IMR-90 (cell line): ENCODE measurements at regions not wholly inside any gene's neighbourhood (a gene's known extent, or its start where the extent isn't known, plus 50 kb on each side); places are given as distances from the start of the nearest gene placed in this dataset.

Experiments used
- ATAC-seq: fragments of 200-7000 bp; cut with Tn5 transposase; 2 replicates; pipeline ENCODE4 v1.9.1; 2020; ENCODE audit warnings: low read depth, mild to moderate bottlenecking, moderate library complexity
- BruUV-seq: library from RNA; stranded (reverse); fragments of 400-500 nt; replicated peaks from 2 replicates; lab custom pipeline; 2021; lab: Mats Ljungman, UMichigan
- CTCF ChIA-PET: fragments of 300-600 bp; formaldehyde crosslinking; extraction: SDS; loops from one replicate; lab custom pipeline; 2021; ENCODE audit warnings: antibody characterized with exemption; lab: Yijun Ruan, JAX
- POLR2A ChIA-PET: fragments of 300-600 bp; sonication (Branson Sonifier 250); formaldehyde crosslinking; loops from one replicate; lab custom pipeline; 2022; ENCODE audit warnings: antibody characterized with exemption; ENCODE audit not compliant: unreplicated experiment; lab: Charles Lee
- DNase-seq: peaks from one replicate; pipeline ENCODE4 v3.0.0; 2013
- H2AFZ ChIP-seq: replicated peaks from 2 replicates; pipeline ENCODE3; 2013; ENCODE audit warnings: low read length, mild to moderate bottlenecking; ENCODE audit not compliant: poor library complexity
- H2AK5ac ChIP-seq: 2 replicates; pipeline ENCODE4 v1.6.1; 2013; ENCODE audit warnings: low read depth, low read length, inconsistent platforms
- H2AK9ac ChIP-seq: replicated peaks from 2 replicates; pipeline ENCODE3; 2013; ENCODE audit warnings: mild to moderate bottlenecking, low read depth, low read length, moderate library complexity; ENCODE audit not compliant: poor library complexity
- H2BK120ac ChIP-seq: 2 replicates; pipeline ENCODE4 v1.6.1; 2013; ENCODE audit warnings: low read depth, low read length, inconsistent platforms
- H2BK15ac ChIP-seq: 3 replicates; pipeline ENCODE4 v1.6.1; 2013; ENCODE audit warnings: low read depth, low read length, inconsistent platforms
- H2BK20ac ChIP-seq: 2 replicates; pipeline ENCODE4 v1.6.1; 2013; ENCODE audit warnings: low read depth, mild to moderate bottlenecking, inconsistent platforms, low read length, moderate library complexity
- H2BK5ac ChIP-seq: 2 replicates; pipeline ENCODE4 v1.6.1; 2013; ENCODE audit warnings: mild to moderate bottlenecking, low read depth, low read length, inconsistent platforms; ENCODE audit not compliant: poor library complexity, severe bottlenecking
- H3K14ac ChIP-seq: replicated peaks from 2 replicates; pipeline ENCODE4 v1.6.1; 2013; ENCODE audit warnings: low read depth, low read length, inconsistent platforms
- H3K18ac ChIP-seq: 2 replicates; pipeline ENCODE4 v1.6.1; 2013; ENCODE audit warnings: low read depth, low read length, control low read depth
- H3K23ac ChIP-seq: 2 replicates; pipeline ENCODE4 v1.6.1; 2013; ENCODE audit warnings: low read depth, low read length, inconsistent platforms
- H3K27ac ChIP-seq: 2 replicates; pipeline ENCODE4 v1.5.1; 2013; ENCODE audit warnings: mild to moderate bottlenecking, control low read depth, low read length; ENCODE audit not compliant: insufficient read depth
- H3K27me3 ChIP-seq: 2 replicates; pipeline ENCODE4 v1.6.1; 2013; ENCODE audit warnings: low read length; ENCODE audit not compliant: control insufficient read depth, insufficient read depth
- H3K36me3 ChIP-seq: 2 replicates; pipeline ENCODE4 v1.6.1; 2013; ENCODE audit warnings: low read length, mixed read lengths; ENCODE audit not compliant: control insufficient read depth, insufficient read depth
- H3K4ac ChIP-seq: 2 replicates; pipeline ENCODE4 v1.6.1; 2013; ENCODE audit warnings: low read depth, low read length, inconsistent platforms
- H3K4me1 ChIP-seq: 2 replicates; pipeline ENCODE4 v1.6.1; 2013; ENCODE audit warnings: low read length, mixed read lengths; ENCODE audit not compliant: control insufficient read depth, insufficient read depth
- H3K4me2 ChIP-seq: 2 replicates; pipeline ENCODE4 v1.6.1; 2013; ENCODE audit warnings: low read depth, mild to moderate bottlenecking, control low read depth, low read length, moderate library complexity
- H3K4me3 ChIP-seq: 2 replicates; pipeline ENCODE4 v1.5.1; 2013; ENCODE audit warnings: low read depth, mild to moderate bottlenecking, control low read depth, low read length, moderate library complexity; ENCODE audit not compliant: insufficient read depth
- H3K56ac ChIP-seq: 2 replicates; pipeline ENCODE4 v1.6.1; 2013; ENCODE audit warnings: low read length, inconsistent platforms; ENCODE audit not compliant: insufficient read depth; ENCODE audit errors: extremely low read depth
- H3K79me1 ChIP-seq, 2 experiments: 2 replicates each; pipeline ENCODE4 v1.6.1; 2013; ENCODE audit warnings: low read length in 2 of 2, inconsistent platforms in 1 of 2, low read depth in 1 of 2
- H3K9ac ChIP-seq: 2 replicates; pipeline ENCODE4 v1.6.1; 2013; ENCODE audit warnings: low read depth, low read length, control low read depth
- H3K9me1 ChIP-seq: 2 replicates; pipeline ENCODE4 v1.6.1; 2013; ENCODE audit warnings: low read length, inconsistent platforms; ENCODE audit not compliant: insufficient read depth
- H3K9me3 ChIP-seq: 2 replicates; pipeline ENCODE4 v1.6.1; 2013; ENCODE audit warnings: low read length; ENCODE audit not compliant: control insufficient read depth, insufficient read depth
- H4K20me1 ChIP-seq: 2 replicates; pipeline ENCODE4 v1.6.1; 2013; ENCODE audit warnings: low read length, inconsistent platforms; ENCODE audit not compliant: insufficient read depth
- H4K5ac ChIP-seq: 2 replicates; pipeline ENCODE4 v1.6.1; 2013; ENCODE audit warnings: mild to moderate bottlenecking, low read depth, low read length, control low read depth
- H4K8ac ChIP-seq, 2 experiments: 2 replicates each; pipeline ENCODE4 v1.6.1; 2013; ENCODE audit warnings: low read depth in 2 of 2, low read length in 2 of 2, control low read depth in 1 of 2, inconsistent platforms in 1 of 2
- H4K91ac ChIP-seq: 2 replicates; pipeline ENCODE4 v1.6.1; 2013; ENCODE audit warnings: low read depth, low read length, inconsistent platforms; ENCODE audit not compliant: insufficient read depth
- BHLHE40 ChIP-seq: fragments of 150-350 bp; IDR thresholded peaks from 2 replicates; pipeline ENCODE4 v1.6.1; 2016; ENCODE audit warnings: mild to moderate bottlenecking, low read depth, low read length
- CEBPB ChIP-seq: IDR thresholded peaks from 2 replicates; pipeline ENCODE4 v1.6.1; 2012; ENCODE audit warnings: low read depth, low read length, improper control_type of control experiment
- CHD1 ChIP-seq: IDR thresholded peaks from 2 replicates; pipeline ENCODE4 v1.6.1; 2012; ENCODE audit warnings: low read depth, low read length, improper control_type of control experiment
- CTCF ChIP-seq: conservative IDR thresholded peaks from 2 replicates; pipeline ENCODE4 v1.5.1; 2012; ENCODE audit warnings: mild to moderate bottlenecking, low read depth, low read length, improper control_type of control experiment
- ELK1 ChIP-seq: fragments of 150-350 bp; IDR thresholded peaks from 2 replicates; pipeline ENCODE4 v1.6.1; 2016; ENCODE audit warnings: low read depth, mild to moderate bottlenecking, low read length, moderate library complexity, borderline replicate concordance
- FOS ChIP-seq: fragments of 150-350 bp; IDR thresholded peaks from 2 replicates; pipeline ENCODE4 v1.6.1; 2016; ENCODE audit warnings: low read depth, low read length
- MAFK ChIP-seq: IDR thresholded peaks from 2 replicates; pipeline ENCODE4 v1.6.1; 2012; ENCODE audit warnings: low read depth, low read length, improper control_type of control experiment
- MAZ ChIP-seq: IDR thresholded peaks from 2 replicates; pipeline ENCODE4 v1.6.1; 2012; ENCODE audit warnings: low read depth, mild to moderate bottlenecking, low read length, improper control_type of control experiment, moderate library complexity, borderline replicate concordance
- MXI1 ChIP-seq: IDR thresholded peaks from 2 replicates; pipeline ENCODE4 v1.6.1; 2012; ENCODE audit warnings: low read depth, mild to moderate bottlenecking, low read length, moderate library complexity, borderline replicate concordance
- NFE2L2 ChIP-seq: fragments of 150-350 bp; IDR thresholded peaks from 2 replicates; pipeline ENCODE4 v1.6.1; 2016; ENCODE audit warnings: low read depth, mild to moderate bottlenecking, low read length
- POLR2A ChIP-seq: IDR thresholded peaks from 2 replicates; pipeline ENCODE4 v1.6.1; 2012; ENCODE audit warnings: mild to moderate bottlenecking, low read depth, low read length
- RAD21 ChIP-seq: IDR thresholded peaks from 2 replicates; pipeline ENCODE4 v1.6.1; 2012; ENCODE audit warnings: low read length, improper control_type of control experiment
- RCOR1 ChIP-seq: IDR thresholded peaks from 2 replicates; pipeline ENCODE4 v1.6.1; 2012; ENCODE audit warnings: mild to moderate bottlenecking, low read length, improper control_type of control experiment; ENCODE audit not compliant: insufficient replicate concordance
- RFX5 ChIP-seq: IDR thresholded peaks from 2 replicates; pipeline ENCODE4 v1.8.0; 2012; ENCODE audit warnings: low read depth, mild to moderate bottlenecking, low read length, moderate library complexity
- SMC3 ChIP-seq: fragments of 150-350 bp; IDR thresholded peaks from 2 replicates; pipeline ENCODE4 v1.6.1; 2016; ENCODE audit warnings: low read depth, mild to moderate bottlenecking, antibody characterized with exemption, low read length, moderate library complexity
- USF2 ChIP-seq: fragments of 150-350 bp; IDR thresholded peaks from 2 replicates; pipeline ENCODE4 v1.6.1; 2017; ENCODE audit warnings: mild to moderate bottlenecking, antibody characterized with exemption, low read length, low read depth
- WGBS, 2 experiments: methylation state at CpG; one replicate each; pipeline versions ENCODE4 v1.1.5 to v1.1.7; 2013; ENCODE audit warnings: missing lambda C conversion rate in 2 of 2; ENCODE audit not compliant: insufficient read length in 1 of 2; ENCODE audit errors: extremely low coverage in 2 of 2; 5-methylcytosine and 5-hydroxymethylcytosine counted together
- dilution Hi-C: fragments of 300-500 bp; cut with HindIII; formaldehyde crosslinking; loops from one replicate; pipeline ENCODE4 v1.14.3; 2018; ENCODE audit warnings: low sequenced_read_pairs; ENCODE audit not compliant: unreplicated experiment
- in situ Hi-C: fragments of 300-500 bp; cut with MboI; formaldehyde crosslinking; loops from 3 replicates; pipeline ENCODE4 v1.14.3; 2019; ENCODE audit warnings: low sequenced_read_pairs, inconsistent platforms, mixed read lengths
- intact Hi-C: fragments of 100-400 bp; cut with micrococcal nuclease; formaldehyde crosslinking; loops from 2 replicates; pipeline ENCODE4 v1.10.0; 2022

- no peak for ATAC-seq
- H2BK120ac ChIP-seq = no peak overlapping the region
- H3K4me1 ChIP-seq = no peaks in the 10 kb centered on the region
- H3K9me3 ChIP-seq = no peaks in the 10 kb centered on the region
- no peak overlapping the region for H3K14ac ChIP-seq
- ChIA-PET POLR2A (no interaction called here), CTCF (interaction anchor here (0.6 kb wide), 1 partner anchor 1384 kb away, joined by 3 read pairs; no protein-coding TSS in a partner anchor)
- no peaks in the 10 kb centered on the region for H3K9me1 ChIP-seq
- intact Hi-C loops = no loop called here
- no peak overlapping the region for H2AK5ac ChIP-seq
- H4K5ac ChIP-seq = no peak overlapping the region
- 96% methylated on average over 8 of the region's 22 CpGs; no CpG with 5 or more reads in 1 of the 2 experiments for WGBS, 2 experiments
- no peak overlapping the region for H2AFZ ChIP-seq
- H3K18ac ChIP-seq = no peak overlapping the region
- in situ Hi-C loops = no loop called here
- no peak overlapping the region for H2AK9ac ChIP-seq
- H3K4me3 ChIP-seq = no peak overlapping the region
- no peak overlapping the region for H3K4me2 ChIP-seq
- H2BK15ac ChIP-seq = no peak overlapping the region
- H2BK20ac ChIP-seq = no peak overlapping the region
- dilution Hi-C loops = no loop called here
- H2BK5ac ChIP-seq = no peak overlapping the region
- BruUV-seq = no TSS peak
- no peak overlapping the region for H4K8ac ChIP-seq
- DNase-seq = no peak
- H4K91ac ChIP-seq = no peak overlapping the region
- H3K27me3 ChIP-seq = no peaks in the 10 kb centered on the region
- no peak overlapping the region for H3K9ac ChIP-seq
- no peak overlapping the region for H3K4ac ChIP-seq
- H3K23ac ChIP-seq = no peak overlapping the region
- H3K36me3 ChIP-seq = no peaks in the 10 kb centered on the region
- no peak for TF ChIP-seq NFE2L2
- no peak for TF ChIP-seq SMC3
- TF ChIP-seq MAZ = no peak
- TF ChIP-seq RFX5 = no peak
- no peak for TF ChIP-seq CTCF
- no peak for TF ChIP-seq BHLHE40
- no peak for TF ChIP-seq CEBPB
- no peak for TF ChIP-seq ELK1
- TF ChIP-seq CHD1 = no peak
- no peak for TF ChIP-seq RCOR1
- no peak for TF ChIP-seq MXI1
- TF ChIP-seq POLR2A = no peak
- TF ChIP-seq USF2 = no peak
- TF ChIP-seq MAFK = no peak
- no peak for TF ChIP-seq FOS
- no peak for TF ChIP-seq RAD21
- no peaks in the 10 kb centered on the region for H4K20me1 ChIP-seq
- H3K79me1 ChIP-seq = no peaks in the 10 kb centered on the region
- no peak overlapping the region for H3K56ac ChIP-seq
- no peak overlapping the region for H3K27ac ChIP-seq
Observed at GRCh38 chr5:84635235-84636055, 250.8 kb upstream of the EDIL3 start.
